H1 (cell line): ENCODE measurements at regions not wholly inside any gene's neighbourhood (a gene's known extent, or its start where the extent isn't known, plus 50 kb on each side); places are given as distances from the start of the nearest gene placed in this dataset.

Source experiments
- CTCF ChIA-PET: fragments of 300-600 bp; sonication (Branson Sonifier 250); formaldehyde crosslinking; loops from one replicate; lab custom pipeline; 2021; ENCODE audit not compliant: partially characterized antibody; lab: Charles Lee
- POLR2A ChIA-PET: fragments of 300-600 bp; sonication (Branson Sonifier 250); formaldehyde crosslinking; loops from one replicate; lab custom pipeline; 2021; ENCODE audit warnings: inconsistent platforms; ENCODE audit not compliant: partially characterized antibody; lab: Charles Lee
- DNase-seq, 2 experiments: peaks; one replicate each; pipeline versions ENCODE4 v3.0.0 to v3.0.0-alpha.2; 2010 to 2022; ENCODE audit warnings: low spot score in 2 of 2, low read depth in 1 of 2, mixed read lengths in 1 of 2
- FAIRE-seq: peaks from 2 replicates; lab custom pipeline; 2011; peaks lifted over from hg19 to GRCh38; lab: Jason Lieb, UNC
- H2AFZ ChIP-seq: 2 replicates; pipeline ENCODE4 v1.8.1; 2012; ENCODE audit warnings: low read length, inconsistent platforms
- H2AK5ac ChIP-seq: 2 replicates; pipeline ENCODE4 v1.6.1; 2013; ENCODE audit warnings: low read depth, low read length
- H2BK120ac ChIP-seq: replicated peaks from 2 replicates; pipeline ENCODE3; 2013; ENCODE audit warnings: low read depth, low read length, inconsistent platforms
- H2BK12ac ChIP-seq: 2 replicates; pipeline ENCODE4 v1.6.1; 2013; ENCODE audit warnings: low read depth, low read length
- H2BK15ac ChIP-seq: 2 replicates; pipeline ENCODE4 v1.6.1; 2013; ENCODE audit warnings: low read length
- H2BK20ac ChIP-seq: 2 replicates; pipeline ENCODE4 v1.6.1; 2013; ENCODE audit warnings: low read length
- H2BK5ac ChIP-seq: 2 replicates; pipeline ENCODE4 v1.6.1; 2013; ENCODE audit warnings: low read depth, low read length
- H3K14ac ChIP-seq: 2 replicates; pipeline ENCODE4 v1.6.1; 2013; ENCODE audit warnings: inconsistent platforms; ENCODE audit not compliant: insufficient read length
- H3K18ac ChIP-seq: 2 replicates; pipeline ENCODE4 v1.6.1; 2013; ENCODE audit warnings: low read length; ENCODE audit errors: extremely low read depth
- H3K23ac ChIP-seq: 2 replicates; pipeline ENCODE4 v1.6.1; 2013; ENCODE audit warnings: inconsistent platforms; ENCODE audit not compliant: insufficient read length
- H3K23me2 ChIP-seq: 2 replicates; pipeline ENCODE4 v1.6.1; 2013; ENCODE audit warnings: low read depth, low read length
- H3K27ac ChIP-seq: 2 replicates; pipeline ENCODE4 v1.6.1; 2011; ENCODE audit warnings: low read depth, low read length, inconsistent platforms
- H3K27me3 ChIP-seq, 4 experiments: replicated peaks in 1 of 4; 1 replicate in 1 of 4; 2 replicates in 3 of 4; pipeline versions ENCODE4 v1.6.1 to v1.8.1; 2011 to 2013; ENCODE audit warnings: low read length in 3 of 4, mild to moderate bottlenecking in 3 of 4, inconsistent platforms in 2 of 4, mixed read lengths in 2 of 4, moderate library complexity in 1 of 4; ENCODE audit not compliant: control insufficient read depth in 3 of 4, insufficient read depth in 3 of 4; ENCODE audit errors: extremely low read depth in 1 of 4
- H3K36me3 ChIP-seq, 4 experiments: 2 replicates each; pipeline versions ENCODE4 v1.6.1 to v1.8.1; 2011 to 2013; ENCODE audit warnings: mild to moderate bottlenecking in 4 of 4, low read length in 3 of 4, moderate library complexity in 2 of 4, control low read depth in 1 of 4, inconsistent platforms in 1 of 4; ENCODE audit not compliant: insufficient read depth in 4 of 4, control insufficient read depth in 2 of 4
- H3K4ac ChIP-seq: replicated peaks from 2 replicates; pipeline ENCODE3; 2013; ENCODE audit warnings: low read length, low read depth, mixed read lengths, inconsistent platforms; ENCODE audit not compliant: insufficient read length
- H3K4me1 ChIP-seq, 4 experiments: replicated peaks in 1 of 4; 1 replicate in 1 of 4; 2 replicates in 3 of 4; pipeline versions ENCODE4 v1.6.1 to v1.8.1; 2011 to 2013; ENCODE audit warnings: low read length in 3 of 4, inconsistent platforms in 2 of 4, mixed read lengths in 1 of 4; ENCODE audit not compliant: insufficient read depth in 4 of 4, control insufficient read depth in 3 of 4
- H3K4me2 ChIP-seq, 2 experiments: 2 replicates each; pipeline versions ENCODE4 v1.6.1 to v1.8.1; 2011 to 2013; ENCODE audit warnings: low read depth in 2 of 2, low read length in 2 of 2, control low read depth in 1 of 2, inconsistent platforms in 1 of 2, mild to moderate bottlenecking in 1 of 2; ENCODE audit not compliant: insufficient read depth in 1 of 2
- H3K4me3 ChIP-seq, 4 experiments: fragments of 200-600, 300-600 bp in 1 of 4; sonication (generic), shearing (Covaris generic), sonication (Bioruptor Twin) in 1 of 4; 2 replicates each; pipeline versions ENCODE4 v1.5.1 to v1.8.1; 2011 to 2016; ENCODE audit warnings: low read length in 4 of 4, low read depth in 3 of 4, control low read depth in 2 of 4, inconsistent platforms in 2 of 4, mild to moderate bottlenecking in 2 of 4, mixed read lengths in 1 of 4, moderate library complexity in 1 of 4; ENCODE audit not compliant: insufficient read depth in 2 of 4; ENCODE audit errors: extremely low read depth in 1 of 4
- H3K56ac ChIP-seq: replicated peaks from 2 replicates; pipeline ENCODE3; 2013; ENCODE audit warnings: low read depth, mild to moderate bottlenecking, mixed read lengths, low read length, inconsistent platforms; ENCODE audit not compliant: insufficient read length
- H3K79me1 ChIP-seq: 2 replicates; pipeline ENCODE4 v1.6.1; 2013; ENCODE audit warnings: low read depth, low read length, control low read depth
- H3K79me2 ChIP-seq, 2 experiments: 2 replicates each; pipeline versions ENCODE4 v1.6.1 to v1.8.1; 2012 to 2013; ENCODE audit warnings: low read length in 2 of 2, mild to moderate bottlenecking in 2 of 2, inconsistent platforms in 1 of 2; ENCODE audit not compliant: insufficient read depth in 2 of 2, control insufficient read depth in 1 of 2
- H3K9ac ChIP-seq, 4 experiments: replicated peaks in 1 of 4; 1 replicate in 1 of 4; 2 replicates in 3 of 4; pipeline versions ENCODE4 v1.6.1 to v1.8.1; 2011 to 2013; ENCODE audit warnings: low read depth in 3 of 4, low read length in 3 of 4, control low read depth in 2 of 4, mild to moderate bottlenecking in 2 of 4, moderate library complexity in 2 of 4, inconsistent platforms in 1 of 4; ENCODE audit errors: extremely low read depth in 1 of 4
- H3K9me3 ChIP-seq, 2 experiments: 2 replicates each; pipeline versions ENCODE4 v1.6.1 to v1.8.1; 2012 to 2013; ENCODE audit warnings: mild to moderate bottlenecking in 2 of 2, moderate library complexity in 2 of 2, control low read depth in 1 of 2, inconsistent platforms in 1 of 2, low read depth in 1 of 2, low read length in 1 of 2, mixed read lengths in 1 of 2; ENCODE audit not compliant: insufficient read depth in 2 of 2
- H4K20me1 ChIP-seq, 2 experiments: replicated peaks in 1 of 2; 2 replicates each; pipeline versions ENCODE3 to v1.8.1; 2011 to 2013; ENCODE audit warnings: inconsistent platforms in 2 of 2, low read length in 2 of 2, mild to moderate bottlenecking in 1 of 2; ENCODE audit not compliant: insufficient read depth in 2 of 2, control insufficient read depth in 1 of 2
- H4K5ac ChIP-seq: 2 replicates; pipeline ENCODE4 v1.6.1; 2013; ENCODE audit warnings: low read length, low read depth, mixed read lengths, inconsistent platforms; ENCODE audit not compliant: insufficient read length
- H4K8ac ChIP-seq: 2 replicates; pipeline ENCODE4 v1.8.0; 2013; ENCODE audit warnings: mild to moderate bottlenecking, moderate library complexity, low read length, inconsistent platforms; ENCODE audit not compliant: insufficient read depth; ENCODE audit errors: extremely low read depth
- H4K91ac ChIP-seq: replicated peaks from 2 replicates; pipeline ENCODE3; 2013; ENCODE audit warnings: low read length, mixed read lengths, inconsistent platforms; ENCODE audit not compliant: insufficient read length
- NANOG ChIP-seq: IDR thresholded peaks from 2 replicates; pipeline ENCODE4 v1.6.1; 2011; ENCODE audit warnings: low read length, low read depth, mild to moderate bottlenecking, inconsistent platforms; ENCODE audit not compliant: insufficient read depth, poor library complexity, severe bottlenecking
- TAF7 ChIP-seq: optimal IDR thresholded peaks from 2 replicates; pipeline ENCODE3; 2011; ENCODE audit warnings: low read depth, mild to moderate bottlenecking, inconsistent platforms, low read length, moderate library complexity, borderline replicate concordance
- WGBS, 2 experiments: shearing (Covaris generic) in 1 of 2; methylation state at CpG; one replicate each; pipeline versions ENCODE4 v1.1.6 to v1.1.7; 2013 to 2015; ENCODE audit warnings: low lambda C conversion rate in 2 of 2, mixed read lengths in 2 of 2, inconsistent platforms in 1 of 2, low coverage in 1 of 2, missing lambda C conversion rate in 1 of 2; ENCODE audit not compliant: insufficient replicate concordance in 2 of 2, insufficient coverage in 1 of 2, insufficient read length in 1 of 2; ENCODE audit errors: extremely low coverage in 1 of 2, missing lambda C conversion rate in 1 of 2; 5-methylcytosine and 5-hydroxymethylcytosine counted together

- peaks cover 0 to 4% (median 0%) of the 10 kb centered on the region in 4 experiments; a peak in 1 of 7 replicates for H3K4me1 ChIP-seq
- FAIRE-seq = no peak
- TF ChIP-seq TAF7 (no peak), NANOG (peak; percentile 37)
- TF ChIP-seq, all 59 proteins: peak for 1
- WGBS, 2 experiments = 62% methylated on average over 8 of the region's 8 CpGs; no CpG with 5 or more reads in 1 of the 2 experiments
- no peak overlapping the region for H2BK120ac ChIP-seq
- H3K23me2 ChIP-seq = no peaks in the 10 kb centered on the region
- no peaks in the 10 kb centered on the region for H3K9me3 ChIP-seq
- no peaks in the 10 kb centered on the region for H3K27me3 ChIP-seq
- no peak overlapping the region for H3K9ac ChIP-seq
- H4K20me1 ChIP-seq = no peaks in the 10 kb centered on the region
- H3K56ac ChIP-seq = no peak overlapping the region
- POLR2A ChIA-PET = no interaction called here
- no peak overlapping the region for H2BK5ac ChIP-seq
- H3K23ac ChIP-seq = no peak overlapping the region
- H4K91ac ChIP-seq = no peak overlapping the region
- H3K79me1 ChIP-seq = no peaks in the 10 kb centered on the region
- no peak overlapping the region for H3K14ac ChIP-seq
- H3K79me2 ChIP-seq = no peaks in the 10 kb centered on the region
- H2BK15ac ChIP-seq = no peak overlapping the region
- H2AK5ac ChIP-seq = no peak overlapping the region
- no peak overlapping the region for H3K27ac ChIP-seq
- CTCF ChIA-PET = interaction anchor here (0.9 kb wide), 1 partner anchor 211 kb away, joined by 3 read pairs; no protein-coding TSS in a partner anchor
- H4K8ac ChIP-seq = no peak overlapping the region
- H3K4ac ChIP-seq = no peak overlapping the region
- H2BK20ac ChIP-seq = no peak overlapping the region
- H2AFZ ChIP-seq = no peak overlapping the region
- no peak overlapping the region; the same call in 1 of the 2 replicates for H2BK12ac ChIP-seq
- H3K4me2 ChIP-seq = 0 out of 4 replicates have a peak overlapping the region, but pooled peaks of 1 of the 2 experiments have one; percentile 11
- H3K18ac ChIP-seq = no peak overlapping the region
- no peak overlapping the region for H4K5ac ChIP-seq
- no peak for DNase-seq
- H3K4me3 ChIP-seq = no peak overlapping the region
- H3K36me3 ChIP-seq = no peaks in the 10 kb centered on the region
Observed at GRCh38 chr13:73189776-73190175, 131.0 kb downstream of the KLF5 start.
